PC-9 (cell line): ENCODE measurements at regions not wholly inside any gene's neighbourhood (a gene's known extent, or its start where the extent isn't known, plus 50 kb on each side); places are given as distances from the start of the nearest gene placed in this dataset.

Experiments
- CTCF ChIP-seq: fragments of 200-600 bp; sonication (generic); conservative IDR thresholded peaks from 2 replicates; pipeline ENCODE4 v1.6.1; 2017; ENCODE audit warnings: mixed run types, antibody characterized with exemption, mild to moderate bottlenecking, moderate library complexity
- EZH2 ChIP-seq: fragments of 200-600 bp; sonication (generic); IDR thresholded peaks from 2 replicates; pipeline ENCODE4 v1.8.0; 2017; ENCODE audit warnings: antibody characterized with exemption, low read depth

- TF ChIP-seq CTCF, result no peak
- TF ChIP-seq EZH2, result no peak
These were observed 298.2 kb upstream of the NXPH2 start for GRCh38 chr2:139078376-139078775.
